ENCODE measurements at regions not wholly inside any gene's neighbourhood (a gene's known extent, or its start where the extent isn't known, plus 50 kb on each side); places are given as distances from the start of the nearest gene placed in this dataset.

DNA sequence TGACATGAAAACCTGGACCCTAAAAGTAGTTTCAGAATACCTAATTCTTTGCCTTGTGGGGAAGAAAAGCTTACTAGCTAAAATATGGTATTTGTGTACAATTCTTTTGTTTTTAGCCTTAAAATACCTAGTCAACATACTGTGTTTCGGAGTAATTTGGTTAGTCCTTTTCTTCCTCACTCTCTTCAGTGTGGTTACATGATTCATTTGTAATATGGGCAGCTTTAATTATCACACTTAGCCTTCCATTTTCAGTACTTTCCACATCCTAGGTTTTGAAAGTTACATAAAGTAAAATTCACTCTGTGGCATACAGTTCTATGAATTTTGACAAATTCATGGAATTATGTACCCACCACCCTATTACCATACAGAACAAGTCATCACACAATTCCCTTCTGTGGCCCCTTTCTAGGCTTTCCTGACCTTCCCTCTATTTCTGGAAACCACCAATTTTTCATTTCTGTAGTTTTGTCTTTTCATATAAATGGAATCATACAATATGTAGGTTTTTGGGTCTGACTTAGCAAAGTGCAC lies 96.2 kb downstream of the EMX2 start:
- TF ChIP-seq, protein P1, sequence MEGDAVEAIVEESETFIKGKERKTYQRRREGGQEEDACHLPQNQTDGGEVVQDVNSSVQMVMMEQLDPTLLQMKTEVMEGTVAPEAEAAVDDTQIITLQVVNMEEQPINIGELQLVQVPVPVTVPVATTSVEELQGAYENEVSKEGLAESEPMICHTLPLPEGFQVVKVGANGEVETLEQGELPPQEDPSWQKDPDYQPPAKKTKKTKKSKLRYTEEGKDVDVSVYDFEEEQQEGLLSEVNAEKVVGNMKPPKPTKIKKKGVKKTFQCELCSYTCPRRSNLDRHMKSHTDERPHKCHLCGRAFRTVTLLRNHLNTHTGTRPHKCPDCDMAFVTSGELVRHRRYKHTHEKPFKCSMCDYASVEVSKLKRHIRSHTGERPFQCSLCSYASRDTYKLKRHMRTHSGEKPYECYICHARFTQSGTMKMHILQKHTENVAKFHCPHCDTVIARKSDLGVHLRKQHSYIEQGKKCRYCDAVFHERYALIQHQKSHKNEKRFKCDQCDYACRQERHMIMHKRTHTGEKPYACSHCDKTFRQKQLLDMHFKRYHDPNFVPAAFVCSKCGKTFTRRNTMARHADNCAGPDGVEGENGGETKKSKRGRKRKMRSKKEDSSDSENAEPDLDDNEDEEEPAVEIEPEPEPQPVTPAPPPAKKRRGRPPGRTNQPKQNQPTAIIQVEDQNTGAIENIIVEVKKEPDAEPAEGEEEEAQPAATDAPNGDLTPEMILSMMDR (IDR thresholded peaks at IDR 0.05), result no peak

DNA sequence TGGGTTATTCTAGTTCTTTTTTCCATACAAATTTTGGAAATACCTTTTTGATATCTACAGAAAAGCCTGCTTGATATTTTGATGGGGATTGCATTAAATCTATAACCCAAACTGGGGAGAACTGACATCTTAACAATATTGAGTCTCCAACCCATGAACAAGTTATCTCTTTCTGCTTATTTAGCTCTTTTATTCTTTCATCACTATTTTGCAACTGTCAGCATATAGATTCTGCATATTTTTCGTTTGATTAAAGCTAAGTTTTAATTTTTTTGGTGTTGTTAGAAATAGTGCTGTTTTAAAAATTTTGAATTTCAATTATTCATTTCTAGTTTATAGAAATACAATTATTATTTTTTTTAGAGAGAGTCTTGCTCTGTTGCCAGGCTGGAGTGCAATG lies 97.9 kb downstream of the EMX2 start:
- TF ChIP-seq, protein P1 (IDR thresholded peaks at IDR 0.05), result no peak

DNA sequence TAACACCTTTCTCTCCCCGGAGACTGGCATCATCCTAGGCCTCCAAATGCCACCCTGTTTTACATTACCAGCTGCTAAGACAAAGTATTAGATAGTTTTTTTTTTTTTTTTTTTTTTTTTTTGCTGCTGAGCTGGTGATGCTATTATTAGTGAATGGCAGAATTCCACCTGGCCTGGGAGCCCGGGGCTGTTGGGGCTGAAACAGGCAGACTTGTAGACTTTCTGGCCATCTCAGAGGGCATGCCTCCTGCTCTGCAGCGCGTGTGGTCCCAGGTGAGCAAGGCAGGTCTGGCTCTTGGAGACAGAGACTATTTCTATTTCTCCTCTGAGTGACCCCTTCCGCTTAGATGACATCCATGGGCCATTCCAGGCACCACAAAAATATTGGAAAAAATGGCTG lies 104.2 kb downstream of the EMX2 start:
- TF ChIP-seq, protein P1 (IDR thresholded peaks at IDR 0.05), result no peak

DNA sequence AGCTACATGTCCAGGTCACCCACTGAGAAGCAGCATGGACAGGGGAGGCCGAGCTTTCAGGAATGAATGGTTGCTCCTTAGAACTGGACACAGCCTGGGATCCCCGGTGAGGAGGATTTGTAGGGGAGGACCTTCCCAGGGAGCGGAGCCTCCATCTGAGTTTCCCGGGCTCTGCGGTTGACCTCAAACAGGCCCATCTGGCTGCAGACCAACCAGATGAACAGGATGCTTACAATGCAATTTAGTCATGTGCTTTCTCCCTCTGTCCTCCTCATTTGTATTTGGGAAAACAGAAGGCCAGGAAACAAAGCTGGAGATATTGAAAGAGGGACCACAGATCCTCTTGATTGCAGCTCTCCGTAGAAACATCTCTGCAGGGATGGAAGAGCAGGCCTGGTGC lies 104.8 kb downstream of the EMX2 start:
- TF ChIP-seq, protein P1 (IDR thresholded peaks at IDR 0.05), result no peak

DNA sequence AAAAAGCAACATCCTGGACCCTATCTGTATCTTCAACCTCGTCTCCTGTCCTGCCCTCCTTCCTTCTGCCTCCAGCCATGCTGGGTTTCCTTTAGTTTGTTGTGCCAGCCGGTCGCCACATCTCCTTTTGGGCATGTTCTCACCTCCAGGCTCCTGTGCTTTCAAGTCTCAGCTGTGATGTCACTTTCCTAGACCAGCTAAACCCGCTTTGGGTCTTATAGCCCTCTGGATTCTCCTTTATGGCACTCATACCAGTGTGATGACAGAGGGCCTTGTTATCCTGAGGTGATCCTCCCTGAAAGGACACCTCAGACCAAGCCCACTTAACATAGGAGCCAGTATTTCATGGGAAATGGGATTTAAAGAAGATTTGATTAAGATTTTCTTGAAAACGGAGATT lies 108.6 kb downstream of the EMX2 start:
- TF ChIP-seq, protein P1 (IDR thresholded peaks at IDR 0.05), result no peak

DNA sequence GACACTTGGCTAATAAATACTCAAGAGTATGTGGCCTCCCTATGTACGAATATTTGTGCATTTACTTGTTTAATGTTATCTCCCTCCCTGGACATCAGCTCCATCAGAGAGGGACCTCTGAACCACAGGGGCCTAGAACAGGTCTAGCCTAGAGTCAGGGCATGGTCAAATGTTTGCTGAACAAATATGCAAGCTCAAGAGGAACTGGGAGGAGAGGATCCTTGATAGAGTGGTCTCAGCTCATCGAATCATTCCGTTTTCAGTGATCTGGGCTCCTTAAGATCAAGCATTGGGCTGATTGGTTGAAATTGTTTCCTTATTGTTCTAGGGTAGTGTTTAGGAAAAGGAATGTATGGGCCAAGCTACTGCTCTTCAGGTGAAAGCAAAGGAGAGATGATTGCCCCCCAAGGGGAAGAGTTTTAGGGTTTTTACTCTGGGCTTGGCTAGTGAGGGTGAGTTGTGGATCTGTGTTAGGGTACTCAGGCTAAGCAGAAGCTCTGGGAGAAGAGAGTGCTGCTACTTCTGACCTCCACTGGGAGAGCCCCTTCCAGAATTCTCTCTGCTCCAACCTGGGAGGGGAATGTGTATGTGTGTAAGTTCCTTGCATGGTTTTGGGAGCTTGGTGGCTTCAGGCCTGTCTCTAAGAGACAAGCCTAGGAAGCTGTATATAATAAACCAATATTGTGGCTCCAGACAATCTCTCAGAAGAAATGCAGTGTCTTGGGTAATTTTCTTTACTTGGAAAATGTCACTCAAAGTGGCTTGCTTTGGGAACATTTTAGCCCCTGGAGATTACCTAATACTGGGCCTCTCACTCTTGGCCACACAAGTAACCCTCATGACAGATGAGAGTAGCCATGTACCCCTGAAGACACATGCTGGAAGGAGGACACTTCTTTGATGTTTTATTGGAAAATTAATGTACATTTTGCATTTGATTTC lies 110.0 kb downstream of the EMX2 start:
- TF ChIP-seq, protein P1 (IDR thresholded peaks at IDR 0.05), result no peak

DNA sequence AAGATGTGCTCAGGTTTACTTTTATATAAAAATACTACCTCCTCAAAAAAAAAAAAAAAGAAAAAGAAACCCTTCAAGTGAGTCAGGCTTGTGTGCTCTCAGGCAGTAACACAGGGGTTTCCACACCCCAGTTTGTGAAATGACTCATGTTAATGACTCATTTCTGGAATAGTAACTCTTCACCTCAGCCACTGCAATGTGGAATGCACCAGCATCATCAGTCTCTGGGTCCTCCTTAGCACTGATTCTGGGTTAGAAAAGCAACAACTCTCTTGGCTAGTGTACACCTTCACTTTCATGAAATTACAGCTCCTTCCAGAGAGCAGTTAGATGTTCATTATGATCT lies 110.6 kb downstream of the EMX2 start:
- TF ChIP-seq, protein P1 (IDR thresholded peaks at IDR 0.05), result no peak
